Kidney epithelial cell (primary cell): ENCODE measurements at regions not wholly inside any gene's neighbourhood (a gene's known extent, or its start where the extent isn't known, plus 50 kb on each side); places are given as distances from the start of the nearest gene placed in this dataset.

Experiments
- DNase-seq: peaks from one replicate; pipeline ENCODE4 v3.0.0-alpha.2; 2010; ENCODE audit warnings: low read depth
- H3K27me3 ChIP-seq: 2 replicates; pipeline ENCODE4 v1.6.0; 2011; ENCODE audit warnings: low read length; ENCODE audit not compliant: control insufficient read depth, insufficient read depth
- H3K36me3 ChIP-seq: 2 replicates; pipeline ENCODE4 v1.5.1; 2011; ENCODE audit warnings: low read length; ENCODE audit not compliant: control insufficient read depth, insufficient read depth
- H3K4me3 ChIP-seq: 2 replicates; pipeline ENCODE4 v1.5.1; 2011; ENCODE audit warnings: low read depth, mild to moderate bottlenecking, control low read depth, low read length
- CTCF ChIP-seq: IDR thresholded peaks from 2 replicates; pipeline ENCODE4 v1.5.1; 2011; ENCODE audit warnings: mild to moderate bottlenecking, moderate library complexity, low read length, control low read depth, inconsistent platforms; ENCODE audit not compliant: insufficient read depth, poor library complexity, severe bottlenecking

GRCh38 chr13:106376401-106377112 is 158.9 kb downstream of the EFNB2 start:
- H3K36me3 ChIP-seq: no peaks in the 10 kb centered on the region
- no peaks in the 10 kb centered on the region for H3K27me3 ChIP-seq
- no peak for TF ChIP-seq CTCF
- no peak overlapping the region for H3K4me3 ChIP-seq
- DNase-seq: peak; percentile 84

- Histone ChIP-seq H3K27me3 (no peaks in the 10 kb centered on the region), H3K4me3 (no peak overlapping the region), H3K36me3 (no peaks in the 10 kb centered on the region)
- TF ChIP-seq CTCF: no peak
- DNase-seq: no peak
Measured at GRCh38 chr13:106375085-106375484, 160.4 kb downstream of the EFNB2 start.

- Histone ChIP-seq H3K36me3 (no peaks in the 10 kb centered on the region), H3K27me3 (no peaks in the 10 kb centered on the region), H3K4me3 (no peak overlapping the region)
- no peak for DNase-seq
- no peak for TF ChIP-seq CTCF
Measured at GRCh38 chr13:106374631-106375030, 160.8 kb downstream of the EFNB2 start.

- no peak for DNase-seq
- TF ChIP-seq CTCF: no peak
- no peaks in the 10 kb centered on the region for H3K36me3 ChIP-seq
- H3K27me3 ChIP-seq: no peaks in the 10 kb centered on the region
- H3K4me3 ChIP-seq: no peak overlapping the region
Measured at GRCh38 chr13:106373989-106374572, 161.4 kb downstream of the EFNB2 start.

- no peak for TF ChIP-seq CTCF
- Histone ChIP-seq H3K4me3 (no peak overlapping the region), H3K27me3 (no peaks in the 10 kb centered on the region), H3K36me3 (no peaks in the 10 kb centered on the region)
- DNase-seq: no peak
Measured at GRCh38 chr13:106373304-106373988, 162.0 kb downstream of the EFNB2 start.
